ENCODE measurements at regions not wholly inside any gene's neighbourhood (a gene's known extent, or its start where the extent isn't known, plus 50 kb on each side); places are given as distances from the start of the nearest gene placed in this dataset.
A peak's percentile ranks its signal among the peaks of the same experiment; 100 is the strongest.

DNA sequence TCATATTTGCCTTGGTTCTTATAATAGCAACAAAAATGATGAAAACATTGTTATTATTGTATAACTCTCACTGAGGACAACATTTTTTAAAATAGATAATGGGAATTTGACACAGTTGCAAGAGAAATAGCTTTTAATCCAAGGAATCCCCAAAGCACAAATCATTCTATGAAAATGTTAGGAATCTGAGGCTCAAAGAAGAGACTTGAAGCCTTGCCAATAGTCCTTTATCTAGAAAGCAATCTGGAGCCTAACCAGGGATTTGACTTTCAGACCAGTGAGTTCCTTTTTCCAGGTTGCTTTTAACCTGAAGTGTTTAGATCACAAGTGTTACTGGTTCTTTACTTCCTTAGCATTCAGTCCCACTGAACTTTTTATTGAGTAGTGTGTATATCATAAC lies 574.5 kb upstream of the ZEB2 start:
- H4K20me1 ChIP-seq (ENCODE audit: insufficient read depth, low read length), result no peaks in the 10 kb centered on the region
- no peak overlapping the region for H3K4me3 ChIP-seq (ENCODE audit: insufficient read depth, low read depth, low read length)
- H3K9me3 ChIP-seq (ENCODE audit: insufficient read depth, low read depth, low read length), result no peaks in the 10 kb centered on the region
- FAIRE-seq (peak; percentile 45), DNase-seq (ENCODE audit: low read depth) (peak; percentile 68)
- no peaks in the 10 kb centered on the region for H3K27me3 ChIP-seq (ENCODE audit: insufficient read depth, low read length)
- H3K27ac ChIP-seq (ENCODE audit: low read depth, low read length), result no peak overlapping the region
- Mint-ChIP-seq H3K4me1 (ENCODE audit: low read depth, unreplicated experiment) (peaks cover 51% of the 10 kb centered on the region), H3K36me3 (ENCODE audit: low read depth, unreplicated experiment) (no peaks in the 10 kb centered on the region), H3K4me3 (ENCODE audit: unreplicated experiment) (no peak overlapping the region), H3K9me3 (ENCODE audit: unreplicated experiment) (peaks cover 2% of the 10 kb centered on the region), H3K27me3 (ENCODE audit: low read depth, unreplicated experiment) (no peaks in the 10 kb centered on the region), H3K27ac (ENCODE audit: unreplicated experiment) (no peak overlapping the region)
- no peaks in the 10 kb centered on the region for H3K4me1 ChIP-seq (ENCODE audit: insufficient read depth, low read length)
- H3K79me2 ChIP-seq (ENCODE audit: insufficient read depth, low read length), result no peaks in the 10 kb centered on the region
- no peak overlapping the region for H3K9ac ChIP-seq (ENCODE audit: low read length)
- TF ChIP-seq, protein P1, sequence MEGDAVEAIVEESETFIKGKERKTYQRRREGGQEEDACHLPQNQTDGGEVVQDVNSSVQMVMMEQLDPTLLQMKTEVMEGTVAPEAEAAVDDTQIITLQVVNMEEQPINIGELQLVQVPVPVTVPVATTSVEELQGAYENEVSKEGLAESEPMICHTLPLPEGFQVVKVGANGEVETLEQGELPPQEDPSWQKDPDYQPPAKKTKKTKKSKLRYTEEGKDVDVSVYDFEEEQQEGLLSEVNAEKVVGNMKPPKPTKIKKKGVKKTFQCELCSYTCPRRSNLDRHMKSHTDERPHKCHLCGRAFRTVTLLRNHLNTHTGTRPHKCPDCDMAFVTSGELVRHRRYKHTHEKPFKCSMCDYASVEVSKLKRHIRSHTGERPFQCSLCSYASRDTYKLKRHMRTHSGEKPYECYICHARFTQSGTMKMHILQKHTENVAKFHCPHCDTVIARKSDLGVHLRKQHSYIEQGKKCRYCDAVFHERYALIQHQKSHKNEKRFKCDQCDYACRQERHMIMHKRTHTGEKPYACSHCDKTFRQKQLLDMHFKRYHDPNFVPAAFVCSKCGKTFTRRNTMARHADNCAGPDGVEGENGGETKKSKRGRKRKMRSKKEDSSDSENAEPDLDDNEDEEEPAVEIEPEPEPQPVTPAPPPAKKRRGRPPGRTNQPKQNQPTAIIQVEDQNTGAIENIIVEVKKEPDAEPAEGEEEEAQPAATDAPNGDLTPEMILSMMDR (IDR thresholded peaks at IDR 0.05; ENCODE audit: insufficient read depth, low read depth, low read length), result no peak
- no peak for TF ChIP-seq EZH2 (IDR thresholded peaks at IDR 0.05; ENCODE audit: insufficient read depth, low read length)
- H3K36me3 ChIP-seq (ENCODE audit: insufficient read depth, low read length), result no peaks in the 10 kb centered on the region
- H2AFZ ChIP-seq (ENCODE audit: low read depth, low read length), result no peak overlapping the region
- H3K4me2 ChIP-seq (ENCODE audit: low read length), result no peak overlapping the region

DNA sequence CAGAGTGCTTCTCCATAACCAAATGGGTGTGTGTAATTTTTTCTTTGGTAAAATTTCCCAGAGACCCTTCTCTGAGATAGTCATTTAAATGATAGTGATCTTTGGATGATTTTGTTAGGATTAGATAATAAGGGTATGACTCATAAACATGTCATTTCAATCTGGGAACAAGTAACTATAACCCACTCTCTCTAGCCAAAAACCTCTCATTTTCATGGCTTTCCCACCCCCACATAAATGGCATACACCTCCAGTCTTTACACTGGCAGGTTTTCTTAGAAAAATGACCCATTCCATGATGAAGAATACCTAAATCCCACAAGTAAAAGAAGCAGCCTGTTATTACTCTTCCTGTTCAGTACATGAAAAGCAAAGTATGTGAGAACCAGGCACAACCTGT lies 572.0 kb upstream of the ZEB2 start:
- Mint-ChIP-seq H3K36me3 (ENCODE audit: low read depth, unreplicated experiment) (no peaks in the 10 kb centered on the region), H3K9me3 (ENCODE audit: unreplicated experiment) (peaks cover 2% of the 10 kb centered on the region), H3K27me3 (ENCODE audit: low read depth, unreplicated experiment) (no peaks in the 10 kb centered on the region), H3K4me3 (ENCODE audit: unreplicated experiment) (no peak overlapping the region), H3K27ac (ENCODE audit: unreplicated experiment) (peak overlapping the region; percentile 44), H3K4me1 (ENCODE audit: low read depth, unreplicated experiment) (peaks cover 42% of the 10 kb centered on the region)
- H3K27ac ChIP-seq (ENCODE audit: low read depth, low read length), result peak overlapping the region; percentile 25
- peak overlapping the region; percentile 2 for H3K4me2 ChIP-seq (ENCODE audit: low read length)
- no peaks in the 10 kb centered on the region for H3K9me3 ChIP-seq (ENCODE audit: insufficient read depth, low read depth, low read length)
- H2AFZ ChIP-seq (ENCODE audit: low read depth, low read length), result no peak overlapping the region
- no peak overlapping the region for H3K9ac ChIP-seq (ENCODE audit: low read length)
- no peaks in the 10 kb centered on the region for H3K4me1 ChIP-seq (ENCODE audit: insufficient read depth, low read length)
- no peaks in the 10 kb centered on the region for H4K20me1 ChIP-seq (ENCODE audit: insufficient read depth, low read length)
- peak; percentile 71 for FAIRE-seq
- no peak for TF ChIP-seq EZH2 (IDR thresholded peaks at IDR 0.05; ENCODE audit: insufficient read depth, low read length)
- H3K4me3 ChIP-seq (ENCODE audit: insufficient read depth, low read depth, low read length), result no peak overlapping the region
- H3K27me3 ChIP-seq (ENCODE audit: insufficient read depth, low read length), result no peaks in the 10 kb centered on the region
- no peaks in the 10 kb centered on the region for H3K79me2 ChIP-seq (ENCODE audit: insufficient read depth, low read length)
- DNase-seq (ENCODE audit: low read depth), result peak; percentile 80
- no peaks in the 10 kb centered on the region for H3K36me3 ChIP-seq (ENCODE audit: insufficient read depth, low read length)

- Histone ChIP-seq H3K4me3 (ENCODE audit: insufficient read depth, low read depth, low read length) (no peak overlapping the region), H3K4me2 (ENCODE audit: low read length) (no peak overlapping the region), H2AFZ (ENCODE audit: low read depth, low read length) (no peak overlapping the region), H3K79me2 (ENCODE audit: insufficient read depth, low read length) (no peaks in the 10 kb centered on the region), H3K9ac (ENCODE audit: low read length) (no peak overlapping the region), H3K9me3 (ENCODE audit: insufficient read depth, low read depth, low read length) (no peaks in the 10 kb centered on the region), H3K27me3 (ENCODE audit: insufficient read depth, low read length) (no peaks in the 10 kb centered on the region), H4K20me1 (ENCODE audit: insufficient read depth, low read length) (no peaks in the 10 kb centered on the region), H3K36me3 (ENCODE audit: insufficient read depth, low read length) (no peaks in the 10 kb centered on the region), H3K27ac (ENCODE audit: low read depth, low read length) (peak overlapping the region; percentile 25), H3K4me1 (ENCODE audit: insufficient read depth, low read length) (no peaks in the 10 kb centered on the region)
- H3K4me1 Mint-ChIP-seq (ENCODE audit: low read depth, unreplicated experiment), result peaks cover 35% of the 10 kb centered on the region
- no peak overlapping the region for H3K4me3 Mint-ChIP-seq (ENCODE audit: unreplicated experiment)
- H3K27me3 Mint-ChIP-seq (ENCODE audit: low read depth, unreplicated experiment), result no peaks in the 10 kb centered on the region
- H3K36me3 Mint-ChIP-seq (ENCODE audit: low read depth, unreplicated experiment), result no peaks in the 10 kb centered on the region
- FAIRE-seq (peak; percentile 73), DNase-seq (ENCODE audit: low read depth) (peak; percentile 88)
- H3K9me3 Mint-ChIP-seq (ENCODE audit: unreplicated experiment), result peaks cover 2% of the 10 kb centered on the region
- peak overlapping the region; percentile 20 for H3K27ac Mint-ChIP-seq (ENCODE audit: unreplicated experiment)
- TF ChIP-seq, protein P1 (IDR thresholded peaks at IDR 0.05; ENCODE audit: insufficient read depth, low read depth, low read length), result no peak
- TF ChIP-seq EZH2 (IDR thresholded peaks at IDR 0.05; ENCODE audit: insufficient read depth, low read length), result no peak
Measured at GRCh38 chr2:145090841-145091761, 571.2 kb upstream of the ZEB2 start.

Data from astrocyte (in vitro differentiated cells and primary cell).